Liver (tissue), 8 donors: ENCODE measurements at regions not wholly inside any gene's neighbourhood (a gene's known extent, or its start where the extent isn't known, plus 50 kb on each side); places are given as distances from the start of the nearest gene placed in this dataset.
"Not testable (repeated sequence)": the region's sequence is repeated elsewhere in the genome, so short reads cannot be mapped to it uniquely, and the experiment has no call there.

Experiments
- DNase-seq: peaks from one replicate; pipeline ENCODE4 v3.0.0-alpha.2; 2017; ENCODE audit warnings: low spot score
- H3K27ac ChIP-seq, 2 donors: one replicate each; pipeline ENCODE4 v1.7.0; 2013; ENCODE audit warnings: inconsistent platforms in 2 of 2, low read length in 2 of 2, control low read depth in 1 of 2, low read depth in 1 of 2, mild to moderate bottlenecking in 1 of 2
- H3K27me3 ChIP-seq, 4 donors: one replicate each; pipeline versions ENCODE4 v1.6.1 to v1.7.0; 2013; ENCODE audit warnings: low read length in 3 of 4, inconsistent platforms in 1 of 4, mild to moderate bottlenecking in 1 of 4, moderate library complexity in 1 of 4; ENCODE audit not compliant: control insufficient read depth in 4 of 4, insufficient read depth in 4 of 4
- H3K36me3 ChIP-seq, 4 donors: one replicate each; pipeline versions ENCODE4 v1.6.1 to v1.7.0; 2013; ENCODE audit warnings: low read length in 3 of 4, mild to moderate bottlenecking in 3 of 4, low read depth in 1 of 4, moderate library complexity in 1 of 4; ENCODE audit not compliant: control insufficient read depth in 4 of 4, insufficient read depth in 3 of 4
- H3K4me1 ChIP-seq, 4 donors: one replicate each; pipeline versions ENCODE4 v1.6.1 to v1.7.0; 2013; ENCODE audit warnings: low read length in 3 of 4, mild to moderate bottlenecking in 3 of 4, moderate library complexity in 1 of 4; ENCODE audit not compliant: control insufficient read depth in 4 of 4, insufficient read depth in 4 of 4
- H3K4me3 ChIP-seq, 3 donors: one replicate each; pipeline versions ENCODE4 v1.6.1 to v1.7.0; 2013; ENCODE audit warnings: low read length in 3 of 3, control low read depth in 1 of 3, low read depth in 1 of 3, mild to moderate bottlenecking in 1 of 3
- H3K9ac ChIP-seq, 2 donors: one replicate each; pipeline ENCODE4 v1.7.0; 2013; ENCODE audit warnings: low read length in 2 of 2, mild to moderate bottlenecking in 2 of 2, moderate library complexity in 2 of 2, control low read depth in 1 of 2, low read depth in 1 of 2
- H3K9me3 ChIP-seq, 4 donors: one replicate each; pipeline versions ENCODE4 v1.6.1 to v1.7.0; 2013; ENCODE audit warnings: low read length in 3 of 4; ENCODE audit not compliant: control insufficient read depth in 4 of 4
- CTCF ChIP-seq: fragments of 150-350 bp; IDR thresholded peaks from 2 replicates; pipeline ENCODE4 v1.5.1; 2017; ENCODE audit warnings: improper control_type of control experiment, low read depth, low read length; ENCODE audit not compliant: missing input control
- EGR1 ChIP-seq, 2 donors: IDR thresholded peaks; 2 replicates each; pipeline ENCODE4 v1.6.1; 2016 to 2018; ENCODE audit warnings: antibody characterized with exemption in 2 of 2, low read depth in 2 of 2
- FOXA1 ChIP-seq: IDR thresholded peaks from 2 replicates; pipeline ENCODE4 v1.6.1; 2016; ENCODE audit warnings: antibody characterized with exemption
- FOXA2 ChIP-seq: IDR thresholded peaks from 2 replicates; pipeline ENCODE4 v1.6.1; 2016; ENCODE audit warnings: antibody characterized with exemption
- GABPA ChIP-seq, 2 donors: IDR thresholded peaks in 1 of 2; conservative IDR thresholded peaks in 1 of 2; 2 replicates each; pipeline ENCODE4 v1.6.1; 2016; ENCODE audit warnings: antibody characterized with exemption in 2 of 2, mild to moderate bottlenecking in 1 of 2, moderate library complexity in 1 of 2
- HNF4A ChIP-seq, 2 donors: conservative IDR thresholded peaks; 2 replicates each; pipeline ENCODE4 v1.6.1; 2016; ENCODE audit warnings: antibody characterized with exemption in 2 of 2, mild to moderate bottlenecking in 2 of 2
- HNF4G ChIP-seq: IDR thresholded peaks from 2 replicates; pipeline ENCODE4 v1.6.1; 2016; ENCODE audit warnings: antibody characterized with exemption
- JUND ChIP-seq, 2 donors: IDR thresholded peaks; 2 replicates each; pipeline ENCODE4 v1.6.1; 2016; ENCODE audit warnings: antibody characterized with exemption in 2 of 2
- MAX ChIP-seq: IDR thresholded peaks from 2 replicates; pipeline ENCODE4 v1.6.1; 2016; ENCODE audit warnings: antibody characterized with exemption
- NR2F2 ChIP-seq: IDR thresholded peaks from 2 replicates; pipeline ENCODE4 v1.6.1; 2016; ENCODE audit warnings: antibody characterized with exemption
- RAD21 ChIP-seq, 2 donors: IDR thresholded peaks; 2 replicates each; pipeline ENCODE4 v1.6.1; 2016; ENCODE audit warnings: antibody characterized with exemption in 2 of 2, mild to moderate bottlenecking in 2 of 2
- REST ChIP-seq: IDR thresholded peaks from 2 replicates; pipeline ENCODE4 v1.6.1; 2016; ENCODE audit warnings: antibody characterized with exemption, mild to moderate bottlenecking
- RXRA ChIP-seq, 2 donors: IDR thresholded peaks; 2 replicates each; pipeline ENCODE4 v1.6.1; 2017 to 2018; ENCODE audit warnings: antibody characterized with exemption in 2 of 2, mild to moderate bottlenecking in 1 of 2
- SP1 ChIP-seq: IDR thresholded peaks from 2 replicates; pipeline ENCODE4 v1.6.1; 2018; ENCODE audit warnings: antibody characterized with exemption, mild to moderate bottlenecking
- TAF1 ChIP-seq: conservative IDR thresholded peaks from 2 replicates; pipeline ENCODE4 v1.6.1; 2016; ENCODE audit warnings: antibody characterized with exemption, mild to moderate bottlenecking
- YY1 ChIP-seq: IDR thresholded peaks from 2 replicates; pipeline ENCODE4 v1.6.1; 2016; ENCODE audit warnings: antibody characterized with exemption, mild to moderate bottlenecking
- ZBTB33 ChIP-seq: IDR thresholded peaks from 2 replicates; pipeline ENCODE4 v1.6.1; 2016; ENCODE audit warnings: antibody characterized with exemption
- WGBS: extraction: QIAGEN DNeasy Blood & Tissue Kit; methylation state at CpG from one replicate; pipeline ENCODE4 v1.1.7; 2013; 5-methylcytosine and 5-hydroxymethylcytosine counted together
- TF ChIP-seq, protein P1 (sequence below): IDR thresholded peaks from 2 replicates; pipeline ENCODE4 v1.6.1; 2016; ENCODE audit warnings: antibody characterized with exemption
- donor health status: healthy.
- donor health status: healthy.
- donor health status: healthy.
- donor health status: healthy.
- donor health status: healthy.

DNA sequence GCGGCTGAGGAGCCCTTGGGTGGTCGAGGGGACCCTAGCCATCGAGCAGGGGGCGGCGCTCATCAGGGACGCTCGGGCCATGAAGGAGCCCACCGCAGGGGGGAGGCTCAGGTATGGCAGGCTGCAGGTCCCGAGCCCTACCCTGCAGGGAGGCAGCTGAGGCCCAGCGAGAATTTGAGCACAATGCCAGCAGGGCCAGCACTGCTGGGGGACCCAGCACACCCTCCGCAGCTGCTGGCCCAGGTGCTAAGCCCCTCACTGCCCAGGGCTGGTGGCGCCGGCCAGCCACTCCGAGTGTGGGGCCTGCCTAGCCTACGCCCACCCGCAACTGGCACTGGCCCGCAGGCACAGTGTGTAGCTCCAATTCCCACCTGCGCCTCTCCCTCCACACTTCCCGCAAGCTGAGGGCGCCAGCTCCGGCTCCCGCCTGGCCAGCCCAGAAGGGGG, 325.4 kb upstream of the FRG1 start:
- TF ChIP-seq CTCF = no peak
- TF ChIP-seq MAX = no peak
- no peak for TF ChIP-seq FOXA2
- TF ChIP-seq RAD21 (IDR thresholded peaks at IDR 0.05) = no peak
- TF ChIP-seq RXRA (IDR thresholded peaks at IDR 0.05) = no peak
- no peak for TF ChIP-seq FOXA1
- TF ChIP-seq NR2F2 = no peak
- TF ChIP-seq HNF4G = no peak
- TF ChIP-seq REST = no peak
- no peak for TF ChIP-seq GABPA (IDR thresholded peaks at IDR 0.05 in 1 of 2, conservative IDR thresholded peaks at IDR 0.05 in 1 of 2)
- no peak for TF ChIP-seq EGR1 (IDR thresholded peaks at IDR 0.05; ENCODE audit: low read depth in 2 of 2)
- TF ChIP-seq ZBTB33 = no peak
- no peak for TF ChIP-seq SP1
- no peak for TF ChIP-seq YY1
- TF ChIP-seq JUND (IDR thresholded peaks at IDR 0.05) = no peak
- no peak for TF ChIP-seq HNF4A (conservative IDR thresholded peaks at IDR 0.05)
- no peak for TF ChIP-seq TAF1
- TF ChIP-seq, protein P1, sequence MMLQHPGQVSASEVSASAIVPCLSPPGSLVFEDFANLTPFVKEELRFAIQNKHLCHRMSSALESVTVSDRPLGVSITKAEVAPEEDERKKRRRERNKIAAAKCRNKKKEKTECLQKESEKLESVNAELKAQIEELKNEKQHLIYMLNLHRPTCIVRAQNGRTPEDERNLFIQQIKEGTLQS = no peak
- WGBS = 95% methylated on average over 22 of the region's 22 CpGs

DNA sequence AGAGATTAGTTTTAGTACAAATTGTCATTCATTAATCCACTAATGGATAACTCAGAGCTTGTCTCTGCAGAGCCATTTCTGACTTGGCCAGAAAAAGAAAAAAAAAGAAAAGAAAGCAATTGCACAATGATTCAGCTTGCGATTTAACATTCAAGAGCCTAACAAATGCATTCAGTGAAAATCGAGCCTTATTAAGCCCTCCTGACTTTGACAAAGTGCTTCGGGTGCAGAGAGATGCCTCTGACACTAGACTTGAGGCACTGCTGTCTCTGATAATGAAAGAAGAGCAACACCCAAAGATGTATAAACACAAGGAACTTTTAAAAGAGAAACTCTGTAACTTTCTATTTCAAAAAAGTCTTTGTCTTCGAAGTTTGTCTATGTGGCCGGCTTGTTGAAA, 322.9 kb upstream of the FRG1 start:
- H3K4me3 ChIP-seq, H3K27ac ChIP-seq, H3K4me1 ChIP-seq, H3K36me3 ChIP-seq, DNase-seq, H3K9ac ChIP-seq, H3K9me3 ChIP-seq, H3K27me3 ChIP-seq: not testable (repeated sequence)
- WGBS = 66% methylated on average over 5 of the region's 5 CpGs

More for the DNA sequence above, 325.4 kb upstream of the FRG1 start:
- no peaks in the 10 kb centered on the region for H3K9me3 ChIP-seq
- DNase-seq = no peak
- H3K27me3 ChIP-seq = no peaks in the 10 kb centered on the region
- H3K27ac ChIP-seq = no peak overlapping the region
- H3K36me3 ChIP-seq = no peaks in the 10 kb centered on the region
- H3K4me1 ChIP-seq = no peaks in the 10 kb centered on the region
- H3K4me3 ChIP-seq = no peak overlapping the region
- no peak overlapping the region for H3K9ac ChIP-seq

DNA sequence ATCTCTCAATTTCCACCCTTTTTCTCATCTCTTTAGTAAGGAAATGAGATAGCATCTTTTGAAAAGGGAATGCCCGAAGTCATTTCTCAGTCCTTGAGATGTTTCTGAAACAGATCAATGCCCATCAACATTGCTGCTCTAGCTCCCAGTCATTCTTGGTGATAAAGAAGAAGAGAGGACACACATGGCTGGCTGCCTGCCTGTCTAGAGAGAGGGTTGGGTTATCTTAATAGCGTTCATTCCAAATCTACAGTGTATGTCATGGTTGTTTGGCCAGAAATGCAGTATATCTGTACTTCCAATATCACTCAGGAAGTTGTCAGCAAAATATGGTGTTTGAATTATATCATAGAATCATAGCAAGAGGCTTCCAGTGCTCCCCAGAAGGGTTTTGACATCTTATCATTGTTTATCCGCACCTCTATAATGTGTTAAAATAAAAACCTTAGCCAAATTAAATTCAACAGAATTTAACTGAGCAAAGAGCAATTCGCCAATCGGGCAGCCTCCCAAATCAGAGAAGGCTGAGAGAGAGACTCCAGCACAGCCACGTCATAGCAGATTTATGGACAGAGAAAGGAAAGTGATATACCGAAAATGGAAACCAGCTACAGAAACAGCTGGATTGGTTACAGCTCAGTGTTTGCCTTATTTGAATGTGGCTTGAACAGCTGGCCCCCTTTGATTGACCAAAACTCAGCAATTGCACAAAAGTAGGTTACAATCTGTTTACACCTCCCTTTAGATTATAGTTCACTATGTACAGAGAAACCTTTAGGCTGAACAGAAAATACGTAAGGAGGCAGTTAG, 321.0 kb upstream of the FRG1 start:
- not testable (repeated sequence) for H3K4me1 ChIP-seq, H3K4me3 ChIP-seq, H3K27ac ChIP-seq, H3K9me3 ChIP-seq, H3K27me3 ChIP-seq, DNase-seq, H3K9ac ChIP-seq, H3K36me3 ChIP-seq
- WGBS = 70% methylated on average over 8 of the region's 8 CpGs

GRCh38 chr4:189622574-189622973, 318.1 kb upstream of the FRG1 start:
- H3K4me3 ChIP-seq, H3K9ac ChIP-seq, DNase-seq, H3K27me3 ChIP-seq, H3K36me3 ChIP-seq, H3K4me1 ChIP-seq, H3K9me3 ChIP-seq, H3K27ac ChIP-seq: not testable (repeated sequence)
- WGBS = 44% methylated on average over 3 of the region's 3 CpGs
